Spleen (tissue), 7 donors: ENCODE measurements at regions not wholly inside any gene's neighbourhood (a gene's known extent, or its start where the extent isn't known, plus 50 kb on each side); places are given as distances from the start of the nearest gene placed in this dataset.
"Not testable (repeated sequence)": the region's sequence is repeated elsewhere in the genome, so short reads cannot be mapped to it uniquely, and the experiment has no call there.

Experiments used
- CTCF ChIP-seq, 11 experiments: fragments of 200-600 bp in 7 of 11; fragments of 450-650 bp in 4 of 11; sonication (generic) in 4 of 11; IDR thresholded peaks in 8 of 11; conservative IDR thresholded peaks in 3 of 11; 1 replicate in 7 of 11; 2 replicates in 4 of 11; pipeline versions ENCODE4 v1.4.0 to v1.8.0; 2016 to 2021; ENCODE audit warnings: antibody characterized with exemption in 11 of 11, inconsistent platforms in 4 of 11, mild to moderate bottlenecking in 1 of 11
- POLR2A ChIP-seq, 3 donors: fragments of 450-650 bp; IDR thresholded peaks; one replicate each; pipeline ENCODE4 v1.5.1; 2017; ENCODE audit warnings: antibody characterized with exemption in 3 of 3, mild to moderate bottlenecking in 1 of 3
- POLR2AphosphoS5 ChIP-seq, 3 donors: sonication (generic); formaldehyde crosslinking; IDR thresholded peaks; one replicate each; pipeline ENCODE4 v1.5.1; 2017; ENCODE audit warnings: antibody characterized with exemption in 3 of 3
- donor health status: DM: no; HTN: no; CAD: no; lungs with moderate emphysema.
- donor health status: DM: no; HTN: no; CAD: no.
- donor health status: DM: no; HTN: no; CAD: no.

GRCh38 chr5:19142713-19143414, 845.1 kb downstream of the CDH18 start:
- not testable (repeated sequence) for TF ChIP-seq CTCF (IDR thresholded peaks at IDR 0.05 in 8 of 11, conservative IDR thresholded peaks at IDR 0.05 in 3 of 11); POLR2A (IDR thresholded peaks at IDR 0.05); POLR2AphosphoS5 (IDR thresholded peaks at IDR 0.05)
